ENCODE measurements at regions not wholly inside any gene's neighbourhood (a gene's known extent, or its start where the extent isn't known, plus 50 kb on each side); places are given as distances from the start of the nearest gene placed in this dataset.
A peak's percentile ranks its signal among the peaks of the same experiment; 100 is the strongest.
"Not testable (repeated sequence)": the region's sequence is repeated elsewhere in the genome, so short reads cannot be mapped to it uniquely, and the experiment has no call there.

DNA sequence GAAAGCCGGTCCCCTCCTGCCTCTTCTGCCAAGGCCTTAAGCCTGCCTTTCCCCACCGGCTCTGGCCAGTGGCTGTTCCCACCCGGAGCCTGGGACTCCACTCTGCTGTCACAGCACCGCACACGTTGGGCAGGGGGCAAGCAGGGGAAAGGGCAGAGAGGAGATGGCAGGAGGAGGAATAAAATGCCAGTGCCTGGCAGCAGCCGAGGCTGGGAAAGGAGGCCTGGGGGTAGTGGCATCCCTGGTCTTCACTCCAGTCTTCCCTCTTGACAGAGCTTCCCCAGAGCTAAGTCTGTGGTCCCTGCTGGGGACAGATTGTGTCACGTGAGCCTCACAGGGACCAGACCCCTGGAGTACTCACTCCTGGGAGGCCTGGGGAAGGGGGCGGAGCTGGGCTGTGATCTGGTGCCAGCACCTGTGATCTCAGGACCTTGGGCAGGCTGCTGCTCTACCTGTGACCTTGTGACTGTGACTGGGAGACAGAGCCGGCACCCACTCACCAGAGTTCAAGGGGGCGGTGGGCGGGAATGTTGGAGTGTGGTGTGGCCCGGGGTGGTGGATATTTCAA, 97.2 kb upstream of the GSE1 start:
- no peak for DNase-seq (ENCODE audit: low read depth)

DNA sequence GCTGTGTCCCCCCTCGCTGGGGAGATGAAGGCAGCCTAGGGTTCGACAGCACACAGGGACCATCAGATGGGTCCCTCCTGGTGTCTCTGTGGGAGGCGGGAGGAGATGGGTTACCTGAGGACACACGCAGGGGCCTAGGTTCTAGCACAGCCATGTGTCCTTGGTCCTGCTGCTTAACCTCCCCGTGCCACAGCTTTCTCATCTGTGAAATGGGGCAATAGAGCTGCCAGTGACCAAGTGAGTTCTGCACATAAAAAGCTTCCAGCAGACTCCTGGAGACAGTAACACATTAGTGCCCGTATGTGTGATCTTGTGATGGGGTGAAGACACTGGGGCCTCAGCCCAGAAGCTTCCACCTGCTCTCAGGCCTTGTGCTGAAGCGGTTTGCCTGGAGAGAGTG, 96.0 kb upstream of the GSE1 start:
- no peak for DNase-seq (ENCODE audit: low read depth)

DNA sequence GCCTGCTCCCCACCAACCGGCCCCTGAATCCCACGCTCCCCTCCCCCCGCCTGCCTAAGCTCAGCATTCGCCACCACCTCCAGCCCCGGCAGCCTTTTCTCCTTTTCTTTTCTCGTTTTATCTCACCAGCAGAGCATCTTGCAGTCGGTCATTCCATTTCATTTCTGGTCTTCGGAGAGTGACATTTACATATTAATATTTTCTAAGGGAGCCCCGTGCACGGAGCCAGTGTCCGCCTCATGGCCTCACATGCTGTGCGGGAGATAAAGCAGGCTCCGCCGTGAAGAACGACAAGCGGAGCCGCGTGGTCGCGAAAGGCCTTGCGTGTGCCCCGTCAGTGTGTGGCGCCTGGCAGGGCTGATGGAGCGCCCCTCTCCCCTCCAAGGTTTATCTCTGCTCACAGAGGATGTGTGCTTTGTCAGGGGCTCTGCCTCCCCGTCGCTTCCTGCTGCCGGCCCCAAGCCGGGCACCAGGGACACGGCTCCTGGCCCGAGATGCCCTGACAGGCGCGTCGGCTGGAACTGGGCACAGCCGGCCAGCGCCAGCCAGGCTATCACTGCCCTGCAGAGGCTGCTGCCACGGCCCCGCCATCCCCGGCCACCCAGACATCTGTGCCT, 95.5 kb upstream of the GSE1 start:
- DNase-seq (ENCODE audit: low read depth) = no peak

DNA sequence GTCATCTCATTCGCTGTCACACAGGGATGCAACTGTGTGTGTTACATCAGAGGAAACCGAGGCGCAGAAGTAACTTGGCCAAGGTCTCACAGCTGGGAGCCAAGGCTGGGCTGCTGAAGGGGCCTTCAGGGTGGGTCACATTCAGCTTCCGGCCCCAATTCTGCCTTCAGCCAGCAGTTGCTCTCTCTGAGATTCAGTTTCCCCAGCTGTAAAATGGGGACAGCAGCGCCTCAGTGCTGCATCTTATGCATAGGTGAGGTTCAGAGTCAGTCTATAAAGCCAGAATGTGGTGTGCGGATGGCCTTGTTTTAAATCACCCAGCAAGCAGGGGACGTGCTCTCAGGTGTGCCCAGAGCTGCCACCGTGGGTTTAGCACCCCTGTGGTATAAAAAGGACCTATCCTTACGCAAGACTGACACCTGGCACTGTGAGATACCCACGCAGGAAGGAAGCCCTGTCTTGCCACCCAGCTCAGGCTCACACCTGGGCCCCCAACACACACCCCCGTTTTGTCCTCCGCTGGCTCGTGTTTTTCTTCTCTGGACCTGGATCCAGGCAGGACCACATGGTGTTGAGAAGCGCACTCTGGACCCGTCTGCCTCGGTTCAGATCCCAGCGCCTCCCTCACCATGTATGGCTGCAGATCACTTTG, 94.6 kb upstream of the GSE1 start:
- no peak for DNase-seq (ENCODE audit: low read depth)

DNA sequence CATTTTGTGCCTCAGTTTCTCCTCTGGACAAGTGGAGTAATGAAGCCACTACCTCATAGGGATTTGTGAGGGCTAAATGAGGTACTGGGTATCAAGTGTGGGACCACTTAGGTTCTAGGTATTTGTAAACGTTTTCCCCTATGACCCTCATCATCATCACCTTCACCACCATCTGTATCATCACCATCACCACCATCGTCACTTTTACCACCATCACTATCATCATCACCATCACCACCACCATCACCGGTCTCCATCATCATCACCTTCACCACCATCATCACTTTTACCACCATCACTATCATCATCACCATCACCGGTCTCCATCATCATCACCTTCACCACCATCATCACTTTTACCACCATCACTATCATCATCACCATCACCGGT, 94.1 kb upstream of the GSE1 start:
- not testable (repeated sequence) for DNase-seq (ENCODE audit: low read depth)

DNA sequence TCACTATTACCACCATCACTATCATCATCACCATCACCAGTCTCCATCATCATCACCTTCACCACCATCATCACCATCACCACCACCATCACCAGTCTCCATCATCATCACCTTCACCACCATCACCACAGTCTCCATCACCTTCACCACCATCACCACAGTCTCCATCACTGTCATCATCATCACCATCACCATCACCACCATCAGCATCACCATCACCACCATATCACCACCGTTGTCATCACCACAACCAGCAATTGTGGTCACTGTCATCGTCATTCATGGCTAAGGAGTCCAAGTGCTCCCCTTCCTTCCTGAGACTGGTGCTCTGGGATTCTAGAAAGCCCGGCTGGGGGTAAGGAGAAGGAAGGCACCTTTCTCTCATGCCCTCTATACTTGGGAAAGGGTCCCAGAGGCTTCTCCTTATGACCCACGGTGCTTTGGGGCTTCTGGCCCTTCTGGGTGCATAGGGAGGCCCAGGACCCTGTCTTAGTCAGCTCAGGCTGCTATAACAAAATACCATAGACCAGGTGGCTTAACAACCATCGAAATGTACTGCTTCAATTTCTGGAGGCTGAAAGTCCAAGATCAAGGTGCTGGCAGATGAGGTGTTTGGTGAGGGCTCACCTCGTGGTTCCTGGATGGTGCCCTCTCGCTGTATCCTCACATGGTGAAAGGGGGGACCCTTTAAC, 93.4 kb upstream of the GSE1 start:
- no peak for DNase-seq (ENCODE audit: low read depth)

DNA sequence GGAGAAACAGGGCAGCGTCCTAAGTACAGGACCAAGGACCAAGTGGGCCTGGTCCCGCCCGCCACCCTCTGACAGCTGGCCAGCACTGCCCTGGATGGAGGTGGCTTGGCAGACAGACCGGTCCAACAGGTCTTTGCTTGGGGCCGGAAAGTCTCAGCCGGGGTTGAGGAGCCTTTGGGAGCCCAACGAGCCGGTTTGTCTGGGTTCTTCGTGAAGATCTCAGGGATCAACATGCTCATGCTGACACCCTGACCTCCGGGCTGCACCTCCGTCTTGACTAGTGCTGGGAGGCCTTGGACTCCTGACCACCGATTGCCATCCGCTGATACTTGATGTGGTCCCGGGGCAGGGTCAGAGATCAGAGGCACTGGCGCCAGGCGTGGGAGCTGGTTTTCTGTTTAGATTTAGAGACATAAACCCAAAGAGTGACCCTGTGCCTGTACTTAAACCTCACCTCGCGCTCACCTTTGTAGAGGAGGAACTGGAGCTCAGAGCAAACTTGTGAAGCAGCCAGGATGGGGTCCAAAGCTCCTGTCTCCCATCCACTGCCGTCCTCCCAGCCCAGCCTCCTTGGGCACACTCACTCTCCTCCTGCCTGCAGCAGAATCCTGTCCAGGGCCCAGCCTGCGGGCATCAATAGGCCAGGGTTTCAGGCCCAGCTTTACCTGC, 92.1 kb upstream of the GSE1 start:
- DNase-seq (ENCODE audit: low read depth) = no peak

DNA sequence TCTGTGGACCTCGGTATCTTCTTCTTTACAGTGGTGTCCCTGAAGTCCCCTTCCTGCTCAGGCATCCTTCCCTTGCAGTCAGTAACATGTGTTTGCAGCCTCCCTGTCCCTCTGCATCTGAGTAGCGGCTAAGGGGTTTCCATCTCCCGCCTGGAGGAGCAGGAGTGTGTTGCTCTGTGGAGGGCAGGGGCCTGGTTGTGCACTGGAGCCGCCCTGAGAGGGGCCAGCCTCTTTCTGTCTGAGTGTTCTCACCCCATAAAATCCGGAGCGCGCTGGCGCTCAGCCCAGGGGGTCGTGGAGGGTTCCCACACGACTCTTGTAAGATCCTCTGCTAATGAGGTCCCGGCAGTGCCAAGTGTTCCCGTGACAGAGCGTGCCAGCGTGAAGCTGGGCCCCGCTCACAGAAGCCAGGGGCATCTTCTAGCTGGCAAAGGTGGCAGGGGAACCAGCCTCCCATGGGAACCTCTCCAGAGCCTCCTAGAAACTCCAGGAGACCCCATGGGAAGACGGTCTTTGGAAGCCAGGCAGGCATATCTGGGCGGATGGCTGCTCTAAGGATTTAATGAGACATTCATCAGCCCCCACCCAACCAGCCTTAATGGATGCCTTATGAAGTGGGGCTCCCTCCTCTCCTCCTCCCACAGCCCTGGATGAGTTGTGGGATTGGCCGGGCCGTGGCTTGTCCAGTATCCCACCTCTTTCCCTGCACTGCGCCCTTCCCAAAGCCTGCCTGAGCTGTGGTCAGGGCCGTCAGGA, 91.4 kb upstream of the GSE1 start:
- no peak for DNase-seq (ENCODE audit: low read depth)

DNA sequence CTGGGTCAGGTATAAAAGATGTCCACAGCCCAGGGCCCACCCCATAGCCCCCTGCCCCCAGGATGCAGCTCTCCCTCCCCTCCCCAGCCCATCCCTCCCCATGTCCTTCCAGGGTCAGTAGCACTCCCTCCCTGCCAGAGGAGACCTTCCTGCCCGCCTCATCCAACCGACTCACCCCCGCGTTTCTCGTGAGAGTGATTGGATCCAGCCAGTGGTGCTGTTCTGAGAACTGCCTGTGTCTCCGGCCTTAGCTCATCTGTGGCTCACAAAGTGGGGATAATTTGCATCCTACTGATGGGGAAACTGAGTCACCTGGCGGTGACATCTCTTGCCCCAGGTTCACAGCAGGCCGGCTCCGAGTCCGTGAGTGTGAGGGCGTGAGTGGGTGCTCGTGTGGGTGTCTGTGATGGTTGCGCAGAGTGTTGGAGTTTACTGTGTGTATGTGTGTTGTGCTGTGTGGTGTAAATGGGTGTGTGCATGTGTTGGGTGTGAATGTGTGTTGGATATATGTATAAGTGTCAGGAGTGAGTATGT, 90.7 kb upstream of the GSE1 start:
- no peak for DNase-seq (ENCODE audit: low read depth)

DNA sequence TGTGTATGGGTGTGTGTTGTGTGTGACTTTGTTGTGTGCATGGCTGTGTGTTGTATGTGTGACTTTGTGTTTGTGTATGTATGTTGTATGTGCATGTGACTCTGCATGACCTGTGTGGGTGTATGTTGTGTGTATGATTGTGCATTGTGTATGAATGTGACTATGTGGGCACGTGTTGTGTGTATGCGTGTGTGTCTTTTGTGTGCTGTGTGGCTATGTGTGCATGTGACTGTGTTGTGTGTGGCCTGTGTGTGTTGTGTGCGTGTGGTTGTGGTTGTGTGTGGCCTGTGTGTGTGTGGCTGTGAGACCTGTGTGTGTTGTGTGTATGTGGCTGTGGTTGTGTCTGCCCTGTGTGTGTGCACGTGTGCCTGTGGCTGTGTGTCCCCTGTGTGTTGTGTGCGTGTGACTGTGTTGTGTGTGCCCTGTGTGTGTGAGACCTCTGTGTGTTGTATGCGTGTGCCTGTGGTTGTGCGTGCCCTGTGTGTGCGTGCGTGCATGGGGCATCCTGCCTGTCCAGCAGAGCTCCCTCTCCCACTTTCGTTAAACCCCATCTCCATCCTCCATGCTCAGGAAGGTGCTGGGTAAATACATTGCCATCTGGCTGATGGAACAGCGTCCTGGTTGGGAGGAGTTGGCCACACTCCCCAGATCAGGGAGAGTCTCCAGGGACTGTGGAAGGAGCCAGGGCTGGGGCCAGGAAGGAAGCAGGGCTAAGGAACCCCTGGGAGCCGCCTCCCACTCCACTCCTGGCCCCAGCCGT, 90.1 kb upstream of the GSE1 start:
- DNase-seq (ENCODE audit: low read depth) = peak; percentile 12

DNA sequence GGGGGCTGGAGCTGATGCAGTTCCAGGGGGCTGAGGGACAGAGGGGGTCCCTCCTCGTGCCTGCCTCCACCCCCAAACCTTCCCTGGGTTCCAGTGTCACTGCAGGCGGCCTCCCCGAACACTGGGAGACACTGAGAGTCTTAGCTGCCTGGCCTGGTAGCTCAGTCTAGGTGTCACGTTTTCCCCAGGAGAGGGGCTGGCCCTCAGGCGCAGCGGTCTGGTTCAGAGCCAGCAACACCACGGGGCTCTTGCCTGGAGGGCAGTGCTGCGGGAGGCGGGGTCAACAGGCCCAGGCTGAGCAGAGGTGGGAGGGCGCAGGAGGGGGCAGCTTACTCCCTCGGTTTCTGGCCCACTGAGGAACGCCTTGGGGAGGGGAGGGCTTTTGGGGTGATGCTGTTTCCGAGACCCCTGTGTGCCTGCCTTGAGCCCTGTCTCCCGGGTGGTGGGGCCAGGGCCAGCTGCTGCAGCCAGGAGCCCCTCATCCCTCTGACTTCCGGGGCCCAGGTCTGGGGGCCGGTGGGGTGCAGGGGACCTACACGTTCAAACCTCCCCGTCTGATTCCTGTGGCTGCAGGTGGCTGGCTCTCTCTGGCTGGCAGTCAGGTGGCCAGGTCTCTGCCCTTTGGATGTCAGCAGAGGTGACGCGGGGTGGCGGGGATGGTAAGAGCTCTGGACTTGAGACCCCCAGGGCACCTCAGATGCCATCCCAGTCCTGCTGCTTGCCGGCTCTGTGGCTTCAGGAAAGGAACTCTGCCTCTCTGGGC, 89.3 kb upstream of the GSE1 start:
- DNase-seq (ENCODE audit: low read depth) = no peak

DNA sequence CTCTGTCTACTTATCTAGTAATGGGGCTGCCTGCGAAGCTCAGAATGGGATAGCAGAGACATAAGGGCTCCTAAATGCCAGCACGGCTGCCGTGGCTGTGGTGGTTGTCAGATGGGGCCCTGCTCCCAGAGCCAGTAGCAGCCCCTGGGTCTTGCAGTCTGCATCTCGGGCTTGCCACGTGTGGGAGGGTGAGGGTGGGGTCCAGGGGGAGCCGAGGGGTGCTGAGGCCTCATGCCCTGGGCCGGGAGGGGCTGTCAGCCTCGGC, 88.8 kb upstream of the GSE1 start:
- DNase-seq (ENCODE audit: low read depth) = no peak

DNA sequence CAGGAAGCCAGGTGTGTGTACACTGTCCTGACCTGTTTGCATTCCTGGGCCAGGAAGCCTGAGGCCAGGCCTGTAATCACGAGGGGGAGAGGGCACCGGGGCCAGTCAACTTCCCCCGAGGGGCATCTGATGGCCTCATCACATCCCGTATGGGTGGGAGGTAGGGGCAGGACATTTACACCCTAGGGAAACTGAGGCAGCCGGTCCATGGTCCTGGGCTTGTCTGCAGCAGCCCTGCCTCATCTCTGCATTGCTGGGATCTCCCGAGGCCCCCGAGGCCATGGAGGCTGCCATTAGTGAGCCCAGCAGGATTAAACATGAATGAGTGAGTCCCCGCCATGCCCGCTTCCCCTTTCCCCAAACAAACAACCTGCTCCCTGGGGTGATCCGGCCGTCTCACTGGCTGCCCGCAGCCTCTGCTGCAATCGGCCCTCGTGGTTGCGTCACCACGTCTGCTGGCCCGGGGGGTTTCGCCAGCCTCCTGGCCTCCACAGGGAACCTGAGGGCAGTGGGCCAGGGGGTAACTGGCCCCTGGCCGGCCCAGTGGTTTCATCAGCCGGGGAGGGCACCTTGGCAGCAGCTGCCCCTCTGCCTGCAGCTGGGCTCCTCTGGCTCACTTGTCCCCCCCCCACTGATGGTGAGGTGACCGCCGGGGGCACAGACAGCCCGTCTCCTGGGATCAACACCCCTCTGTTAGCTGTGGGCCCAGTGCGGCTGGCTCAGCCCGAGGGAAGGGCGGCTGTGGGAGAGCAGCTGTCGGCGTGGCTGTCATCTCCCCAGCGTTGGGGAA, 88.3 kb upstream of the GSE1 start:
- no peak for DNase-seq (ENCODE audit: low read depth)

DNA sequence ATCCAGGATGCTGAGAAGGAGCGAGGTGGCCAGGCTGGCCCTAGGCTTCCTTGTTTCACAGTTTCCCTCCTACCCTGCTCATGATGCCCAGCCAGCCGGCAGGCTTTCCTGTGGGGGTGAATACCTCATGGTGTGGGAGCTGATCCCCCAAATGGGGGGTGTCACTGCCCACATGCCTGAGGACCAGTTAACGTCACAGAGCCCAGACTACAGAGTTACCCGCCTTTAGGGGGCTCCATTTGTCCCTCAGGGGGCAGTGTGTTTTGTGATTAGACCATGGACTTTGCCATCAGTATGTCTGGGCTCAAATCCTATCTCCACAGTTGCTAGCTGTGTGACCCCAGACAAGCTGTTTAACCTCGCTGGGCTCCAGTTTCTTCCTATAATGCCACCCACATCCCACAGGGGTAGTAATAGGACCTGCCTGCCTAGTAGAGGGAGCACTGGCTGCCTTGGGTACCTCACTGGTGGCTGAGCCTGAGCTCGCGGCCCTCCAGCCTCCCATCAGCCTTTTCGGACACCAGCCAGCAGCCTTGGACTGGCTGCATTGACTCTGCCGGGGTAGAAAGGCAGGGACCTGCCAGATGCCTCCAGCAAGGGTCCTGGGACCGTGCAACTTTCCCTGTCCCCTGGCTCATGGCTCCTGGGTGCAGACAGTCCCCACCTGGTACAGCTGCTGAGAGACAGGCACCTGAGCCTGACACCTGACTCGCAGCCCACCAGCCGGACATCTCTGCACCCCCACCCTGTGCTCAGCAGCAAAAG, 87.5 kb upstream of the GSE1 start:
- DNase-seq (ENCODE audit: low read depth) = no peak

DNA sequence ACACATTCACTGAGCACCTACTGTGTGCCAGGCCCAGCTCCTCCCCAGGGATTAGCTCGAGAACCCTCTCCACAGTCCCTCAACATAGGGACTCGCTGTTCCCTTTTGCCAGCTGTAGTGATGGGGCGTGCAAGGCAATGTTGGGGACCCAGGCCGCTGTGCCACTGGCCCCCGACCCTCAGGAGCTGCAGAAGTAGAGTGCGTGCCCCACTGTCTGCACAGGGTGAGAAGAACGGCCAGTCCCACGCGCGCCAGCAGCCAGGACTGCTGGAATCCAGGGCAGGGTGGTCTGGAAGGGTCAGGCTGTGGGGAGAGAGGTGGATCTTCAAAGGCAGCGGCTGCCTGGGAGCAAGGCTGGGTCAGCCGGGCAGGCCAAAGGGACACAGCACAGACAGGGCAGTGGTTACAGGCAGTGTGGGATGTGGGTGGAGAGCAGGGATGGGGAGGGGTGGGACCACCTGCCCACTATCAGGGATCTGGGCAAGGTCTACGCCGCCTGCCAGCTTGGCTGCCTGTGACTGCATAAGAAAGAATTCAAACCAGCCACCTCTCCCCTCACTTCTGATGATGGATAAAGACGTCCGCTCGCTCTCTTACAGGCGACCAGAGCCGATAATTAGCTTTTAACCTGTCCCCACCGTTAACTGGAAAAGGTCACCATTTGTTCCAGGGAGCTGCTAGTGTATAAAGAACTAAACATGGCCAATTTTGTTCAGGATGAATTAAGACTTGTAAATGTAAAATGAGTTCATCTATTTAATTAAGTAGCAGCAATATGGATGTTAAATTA, 86.7 kb upstream of the GSE1 start:
- DNase-seq (ENCODE audit: low read depth) = no peak

DNA sequence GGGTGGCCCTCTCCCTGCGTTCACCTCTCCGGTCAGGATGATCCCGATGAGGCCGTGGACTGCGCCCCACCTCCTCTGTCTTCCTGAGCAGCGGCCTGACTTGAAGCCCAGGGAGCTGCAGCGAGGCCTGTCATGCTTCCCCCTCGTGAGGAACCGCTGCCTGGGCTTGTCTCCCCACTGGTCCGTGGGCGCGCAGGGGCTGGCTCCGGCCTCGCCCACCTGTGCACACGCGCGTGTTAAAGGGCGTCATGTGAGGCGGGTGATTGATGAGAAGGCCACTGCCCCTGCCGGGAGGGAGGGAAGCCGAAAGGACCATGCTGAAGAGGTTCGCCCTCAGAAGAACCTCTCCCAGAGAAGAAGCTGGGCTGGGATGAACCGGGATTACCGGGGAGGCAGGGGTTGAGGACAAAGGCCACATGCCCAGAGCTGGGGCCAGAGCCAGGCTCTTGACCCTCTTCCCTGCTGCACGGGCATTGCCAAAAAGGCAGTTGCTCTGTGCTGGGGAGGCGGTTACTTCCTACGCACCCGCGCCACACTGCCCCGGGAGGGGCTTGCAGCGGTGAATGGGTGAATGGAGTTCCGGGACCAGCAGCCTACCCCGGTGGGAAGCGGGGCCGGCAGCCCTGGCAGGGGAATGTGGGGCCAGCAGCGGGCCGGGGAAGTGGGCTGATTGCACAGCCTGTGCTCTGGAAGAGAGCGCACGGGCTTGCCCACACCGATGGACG, 85.9 kb upstream of the GSE1 start:
- DNase-seq (ENCODE audit: low read depth) = no peak

DNA sequence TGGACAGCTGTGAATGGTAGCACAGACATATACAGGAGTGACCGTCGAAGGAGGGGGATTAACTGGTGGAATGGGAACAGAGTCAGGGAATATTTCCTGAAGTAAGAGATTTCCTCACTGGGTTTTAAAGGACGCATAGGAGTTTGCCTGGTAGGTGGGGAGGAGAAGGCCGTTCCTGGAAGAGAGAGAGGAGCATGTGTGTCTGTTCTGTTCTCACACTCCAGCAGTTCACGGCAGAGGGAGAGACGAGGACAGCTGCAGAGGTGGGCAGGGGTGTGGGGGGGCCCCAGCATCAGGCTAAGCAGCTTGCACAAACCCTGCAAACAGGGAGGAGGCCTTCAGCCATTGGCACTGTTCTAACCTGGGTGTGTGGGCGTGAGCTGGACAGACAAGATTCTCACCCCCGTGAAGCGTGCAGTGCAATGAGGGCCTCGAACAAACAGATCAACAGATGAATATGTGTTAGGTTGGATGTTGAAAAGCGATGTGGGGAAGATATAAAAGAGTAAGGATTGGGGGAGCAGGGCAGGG, 85.3 kb upstream of the GSE1 start:
- no peak for DNase-seq (ENCODE audit: low read depth)

Data from HS-27A (cell line).